AG09319 (cell line): ENCODE measurements at regions not wholly inside any gene's neighbourhood (a gene's known extent, or its start where the extent isn't known, plus 50 kb on each side); places are given as distances from the start of the nearest gene placed in this dataset.

Experiments used
- DNase-seq: peaks from one replicate; pipeline ENCODE4 v3.0.0-alpha.2; 2010; ENCODE audit warnings: low read depth; ENCODE audit errors: extremely low read depth
- CTCF ChIP-seq: IDR thresholded peaks from 2 replicates; pipeline ENCODE4 v1.5.1; 2011; ENCODE audit warnings: low read depth, mild to moderate bottlenecking, inconsistent platforms, low read length, moderate library complexity

- no peak for DNase-seq
- TF ChIP-seq CTCF, result no peak
Measured at GRCh38 chr20:52867305-52867704, 104.9 kb upstream of the TSHZ2 start.

- DNase-seq, result no peak
Measured at GRCh38 chr20:52864916-52865605, 107.1 kb upstream of the TSHZ2 start.

GRCh38 chr20:52859156-52859876 lies 112.8 kb upstream of the TSHZ2 start:
- DNase-seq, result no peak
- no peak for TF ChIP-seq CTCF

More at GRCh38 chr20:52864916-52865605, 107.1 kb upstream of the TSHZ2 start:
- TF ChIP-seq CTCF, result no peak

- DNase-seq, result no peak
- no peak for TF ChIP-seq CTCF
Measured at GRCh38 chr20:52852714-52853113, 119.4 kb upstream of the TSHZ2 start.

GRCh38 chr20:52847731-52848359 lies 124.3 kb upstream of the TSHZ2 start:
- DNase-seq, result no peak
- no peak for TF ChIP-seq CTCF

- no peak for TF ChIP-seq CTCF
- DNase-seq, result no peak
Measured at GRCh38 chr20:52847029-52847660, 125.0 kb upstream of the TSHZ2 start.
